ENCODE measurements at regions not wholly inside any gene's neighbourhood (a gene's known extent, or its start where the extent isn't known, plus 50 kb on each side); places are given as distances from the start of the nearest gene placed in this dataset.
A peak's percentile ranks its signal among the peaks of the same experiment; 100 is the strongest.
"Not testable (repeated sequence)": the region's sequence is repeated elsewhere in the genome, so short reads cannot be mapped to it uniquely, and the experiment has no call there.

GRCh38 chr4:34469516-34469915 lies 1774.8 kb downstream of the ARAP2 start:
- DNase-seq = no peak

- DNase-seq = no peak
Measured at GRCh38 chr4:34485252-34485651, 1759.1 kb downstream of the ARAP2 start.

- no peak for DNase-seq
Measured at GRCh38 chr4:34486461-34487363, 1757.6 kb downstream of the ARAP2 start.

GRCh38 chr4:34492414-34492813 lies 1751.9 kb downstream of the ARAP2 start:
- no peak for DNase-seq

- no peak for DNase-seq
Measured at GRCh38 chr4:34502086-34502485, 1742.2 kb downstream of the ARAP2 start.

- not testable (repeated sequence) for DNase-seq
Measured at GRCh38 chr4:34504731-34505130, 1739.6 kb downstream of the ARAP2 start.

GRCh38 chr4:34506511-34507092 lies 1737.7 kb downstream of the ARAP2 start:
- not testable (repeated sequence) for DNase-seq

GRCh38 chr4:34512616-34513015 lies 1731.7 kb downstream of the ARAP2 start:
- DNase-seq = no peak

- no peak for DNase-seq
Measured at GRCh38 chr4:34516524-34516923, 1727.8 kb downstream of the ARAP2 start.

GRCh38 chr4:34534916-34535315 lies 1709.4 kb downstream of the ARAP2 start:
- DNase-seq = peak; percentile 4

- DNase-seq = no peak
Measured at GRCh38 chr4:34566091-34566490, 1678.2 kb downstream of the ARAP2 start.

- DNase-seq = no peak
Measured at GRCh38 chr4:34572026-34572425, 1672.3 kb downstream of the ARAP2 start.

- no peak for DNase-seq
Measured at GRCh38 chr4:34615315-34615714, 1629.0 kb downstream of the ARAP2 start.

- peak; percentile 0 for DNase-seq
Measured at GRCh38 chr4:34619531-34620162, 1624.7 kb downstream of the ARAP2 start.

- DNase-seq = no peak
Measured at GRCh38 chr4:34628471-34628870, 1615.8 kb downstream of the ARAP2 start.

- no peak for DNase-seq
Measured at GRCh38 chr4:34629451-34629850, 1614.9 kb downstream of the ARAP2 start.

GRCh38 chr4:34633241-34633640 lies 1611.1 kb downstream of the ARAP2 start:
- peak; percentile 2 for DNase-seq

- DNase-seq = no peak
Measured at GRCh38 chr4:34636623-34637022, 1607.7 kb downstream of the ARAP2 start.

- no peak for DNase-seq
Measured at GRCh38 chr4:34643476-34643875, 1600.8 kb downstream of the ARAP2 start.

- DNase-seq = no peak
Measured at GRCh38 chr4:34644579-34645115, 1599.7 kb downstream of the ARAP2 start.

GRCh38 chr4:34649716-34650115 lies 1594.6 kb downstream of the ARAP2 start:
- no peak for DNase-seq

GRCh38 chr4:34664051-34664450 lies 1580.3 kb downstream of the ARAP2 start:
- DNase-seq = no peak

GRCh38 chr4:34676400-34676799 lies 1567.9 kb downstream of the ARAP2 start:
- no peak for DNase-seq

Data from muscle of arm (tissue), 1 donor.